HG03066 (cell line): ENCODE measurements at regions not wholly inside any gene's neighbourhood (a gene's known extent, or its start where the extent isn't known, plus 50 kb on each side); places are given as distances from the start of the nearest gene placed in this dataset.

Experiments
- ATAC-seq: cut with Tn5 transposase; IDR thresholded peaks from one replicate; pipeline ENCODE4 v1.9.1; 2021; ENCODE audit warnings: low read depth; ENCODE audit not compliant: unreplicated experiment

DNA sequence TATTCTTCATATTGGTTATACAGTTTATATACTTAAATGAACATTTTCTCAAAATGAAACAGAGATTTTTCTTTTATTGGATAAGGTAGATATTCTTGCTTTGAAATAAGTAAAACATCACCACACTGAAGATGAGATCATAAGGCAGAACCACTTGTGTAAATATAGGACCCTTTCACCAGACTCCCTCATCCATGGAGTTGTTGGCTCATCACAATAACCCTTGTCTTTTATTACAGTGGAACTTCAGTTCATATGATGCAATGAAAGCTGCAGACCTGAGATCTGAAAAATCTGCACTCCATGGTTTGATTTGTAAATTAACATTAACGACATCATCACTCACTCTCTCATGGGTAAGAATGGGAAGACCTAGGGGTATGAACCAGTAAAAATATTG, 51.9 kb upstream of the DBX2 start:
- ATAC-seq, result no peak

DNA sequence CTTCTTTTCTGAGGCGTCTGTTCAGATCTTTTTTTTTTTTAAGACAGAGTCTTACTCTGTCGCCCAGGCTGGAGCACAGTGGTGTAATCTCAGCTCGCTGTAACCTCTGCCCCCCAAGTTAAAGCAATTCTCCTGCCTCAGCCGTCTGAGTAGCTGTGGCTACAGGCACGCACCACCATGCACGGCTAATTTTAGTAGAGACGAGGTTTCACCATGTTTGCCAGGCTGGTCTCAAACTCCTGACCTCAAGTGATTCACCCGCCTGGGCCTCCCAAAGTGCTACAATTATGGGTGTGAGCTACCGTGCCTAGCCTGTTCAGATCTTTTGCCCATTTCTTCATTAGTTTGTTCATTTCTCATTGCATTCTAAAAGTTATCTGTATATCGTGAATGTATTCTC, 55.1 kb upstream of the DBX2 start:
- ATAC-seq, result no peak

DNA sequence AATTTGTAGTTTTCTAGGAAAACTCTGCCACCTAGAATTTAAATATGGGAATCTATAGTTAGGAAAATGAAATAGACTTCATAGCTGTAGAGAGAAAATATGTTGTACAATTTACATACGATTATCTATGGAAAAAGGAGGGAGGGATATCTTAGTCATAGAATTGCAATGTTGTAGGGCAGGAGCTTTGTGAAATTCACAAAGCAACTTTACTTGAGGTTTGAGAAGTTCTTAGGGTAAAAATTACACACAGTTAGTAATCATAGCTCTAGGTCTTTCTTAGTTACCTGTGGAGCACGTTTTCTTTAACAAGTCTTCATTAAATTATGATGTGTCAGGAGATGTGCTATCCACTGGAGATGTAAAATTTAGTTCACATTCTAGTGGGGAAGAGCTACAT, 61.4 kb upstream of the DBX2 start:
- no peak for ATAC-seq

DNA sequence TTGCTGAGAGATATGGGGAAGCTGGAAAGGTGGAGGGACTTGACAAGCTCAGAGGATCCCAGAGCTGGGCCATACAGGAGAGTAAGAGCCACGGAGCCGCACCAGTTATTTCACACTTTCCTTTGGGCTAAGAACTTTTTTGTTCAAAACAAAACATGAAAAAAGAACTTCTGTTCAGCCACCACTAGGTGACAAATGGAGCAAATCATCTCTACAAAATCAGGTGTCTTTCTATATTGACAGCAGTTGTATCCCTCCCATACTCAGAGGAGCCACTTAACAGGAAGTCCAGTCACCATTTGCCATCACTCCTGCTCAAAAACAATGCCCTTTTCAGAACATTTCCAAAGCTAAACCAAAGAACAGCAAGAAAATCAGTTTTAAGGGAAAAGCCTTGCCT, 70.3 kb upstream of the DBX2 start:
- no peak for ATAC-seq

DNA sequence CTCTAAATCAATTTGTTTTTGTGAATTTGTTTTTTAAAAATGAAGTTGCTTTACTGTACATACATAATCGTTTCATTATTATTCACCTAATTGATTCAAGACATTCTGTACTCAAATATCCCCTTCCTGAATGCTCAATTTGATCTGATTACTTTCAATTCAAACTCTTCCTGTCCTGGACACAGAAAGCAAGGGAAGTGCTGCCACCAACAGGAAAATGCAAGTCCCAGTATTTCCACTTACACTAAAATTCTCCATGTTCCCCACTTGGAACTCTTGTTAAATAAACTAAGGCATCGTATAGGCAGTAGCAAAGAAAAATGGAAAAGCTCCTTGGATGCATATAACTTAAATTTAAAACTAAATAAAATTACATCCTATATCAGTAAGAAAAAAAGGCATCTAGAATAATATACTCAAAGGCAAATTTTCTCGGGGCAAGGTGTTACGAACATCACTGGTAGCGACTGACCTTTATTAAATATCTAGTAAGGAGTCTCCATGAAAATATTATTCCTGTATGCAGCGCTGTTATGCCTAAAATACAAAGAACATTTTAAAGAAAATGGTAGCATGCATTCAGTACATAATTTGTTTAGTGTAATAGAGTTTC, 72.0 kb upstream of the DBX2 start:
- ATAC-seq, result no peak

DNA sequence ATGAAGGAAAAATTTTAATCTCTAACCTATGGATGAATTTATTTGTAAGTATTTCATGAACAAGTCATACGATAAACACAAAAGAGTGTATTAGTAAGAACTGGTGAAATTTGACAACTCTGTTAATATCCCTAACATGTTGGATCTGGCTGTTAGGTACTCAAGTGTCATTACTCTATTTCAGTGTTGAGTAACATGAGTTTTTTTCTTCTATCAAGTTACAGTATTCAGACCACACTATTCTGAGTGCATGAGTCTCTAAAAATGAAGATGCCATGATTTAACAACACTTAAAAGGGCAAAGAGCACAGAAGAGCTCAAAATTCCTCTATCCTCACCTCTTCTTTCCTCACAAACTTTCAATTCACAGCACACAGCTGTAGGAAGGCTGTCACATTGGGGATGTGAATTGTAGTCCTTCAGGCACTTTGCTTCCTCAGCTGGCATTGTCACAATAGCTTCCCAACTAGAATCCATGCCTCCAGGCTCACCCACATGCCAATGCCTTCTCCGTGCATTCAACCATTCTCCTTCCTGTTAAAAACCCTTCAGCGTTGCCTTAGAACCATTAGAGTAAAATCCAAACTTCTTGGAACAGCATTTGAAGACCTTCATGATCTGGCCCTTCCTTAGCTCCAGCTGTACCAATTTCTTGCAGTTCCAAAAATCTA, 73.7 kb upstream of the DBX2 start:
- ATAC-seq, result no peak

DNA sequence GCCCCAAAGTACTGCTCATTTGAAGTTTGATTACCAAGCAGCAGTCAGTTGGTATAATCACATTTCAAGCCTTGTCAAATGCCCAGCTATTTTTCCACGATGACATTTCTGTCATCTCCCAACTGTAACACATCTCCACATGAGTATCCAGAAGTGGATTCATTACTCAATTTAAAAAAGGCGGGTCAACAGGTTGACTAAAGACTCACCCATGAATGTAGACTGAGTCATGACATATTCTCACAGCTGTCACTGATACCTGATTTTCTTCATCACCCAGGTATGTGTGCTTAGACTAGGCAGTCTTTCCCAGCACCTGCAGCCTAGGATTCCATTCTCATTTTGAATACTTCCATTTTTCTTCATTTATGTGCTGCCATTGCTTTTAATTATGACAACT, 75.1 kb upstream of the DBX2 start:
- ATAC-seq, result no peak

DNA sequence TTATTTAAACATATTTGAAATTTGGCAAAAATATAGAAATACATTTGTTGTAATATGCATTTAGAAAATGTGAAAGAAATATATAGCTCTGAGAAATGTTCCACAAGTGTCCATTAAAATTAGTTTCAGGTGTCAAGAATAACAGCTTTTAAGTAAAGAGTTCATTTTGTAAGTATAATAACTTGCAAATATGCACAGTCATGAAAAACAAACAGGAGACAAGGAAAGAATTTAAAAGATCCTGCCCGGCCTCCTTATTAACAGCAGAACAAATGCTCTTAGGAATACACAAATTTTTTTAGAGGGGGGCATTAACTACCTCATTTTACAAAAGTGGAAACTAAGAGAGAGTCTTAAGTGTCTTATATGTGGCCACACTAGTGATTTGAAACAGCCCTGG, 77.7 kb upstream of the DBX2 start:
- ATAC-seq, result no peak

DNA sequence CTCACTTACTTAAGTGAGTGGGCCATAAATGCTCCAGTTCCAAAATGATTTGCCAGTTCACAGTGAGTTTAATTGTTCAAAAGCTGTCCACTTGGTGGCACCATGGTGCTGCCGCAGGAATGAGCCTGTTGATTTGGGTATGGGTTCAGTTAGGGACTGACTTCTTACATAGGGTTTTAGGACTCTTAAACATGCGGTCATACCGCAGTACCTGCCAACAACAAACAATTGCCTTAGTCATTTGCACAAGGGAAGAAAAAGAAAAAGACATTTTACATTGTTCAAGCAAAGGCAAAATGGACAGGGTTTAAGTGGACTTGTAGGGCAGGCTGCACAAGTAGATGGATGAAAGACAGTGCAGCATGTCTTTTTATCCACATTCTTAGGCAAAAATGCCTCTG, 80.0 kb upstream of the DBX2 start:
- peak; percentile 83 for ATAC-seq

DNA sequence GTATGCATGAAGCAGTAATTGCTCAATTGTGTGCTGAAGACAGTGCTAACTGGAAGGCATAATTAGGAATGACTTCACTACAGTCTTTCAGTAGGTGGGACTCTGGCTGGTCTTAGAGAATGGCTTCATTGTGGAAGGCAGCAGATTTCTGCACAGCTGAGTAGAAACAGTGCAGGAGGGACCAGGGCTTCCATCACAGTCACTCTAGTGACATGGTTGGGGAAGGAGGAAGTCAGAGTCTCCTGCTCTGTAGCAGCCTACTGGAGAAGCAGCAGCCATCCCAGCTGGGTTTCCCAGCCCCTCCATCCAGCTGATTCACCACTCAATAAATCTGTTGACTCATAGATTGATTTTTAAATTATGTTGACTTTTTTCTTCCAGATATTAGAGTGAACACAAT, 80.6 kb upstream of the DBX2 start:
- no peak for ATAC-seq

DNA sequence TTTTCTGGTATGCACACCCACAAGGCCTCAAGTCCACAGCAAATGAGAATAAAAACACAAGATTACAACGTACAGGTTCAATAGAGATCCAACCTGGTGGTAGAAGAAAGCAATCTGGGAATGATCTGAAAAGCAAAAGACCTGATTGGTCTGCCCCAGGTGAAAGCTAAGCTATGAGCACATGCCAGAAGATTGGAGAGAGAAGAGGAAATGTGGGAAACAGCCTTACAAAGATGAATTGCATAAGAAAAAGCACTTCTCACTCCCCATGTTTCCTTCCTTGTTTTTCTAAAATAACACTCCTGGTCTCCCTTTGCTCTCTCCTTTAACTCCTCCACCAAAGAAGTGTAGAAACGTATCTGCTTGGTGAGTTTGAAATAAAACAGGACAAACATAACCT, 77.3 kb upstream of the ANO6 start:
- no peak for ATAC-seq

DNA sequence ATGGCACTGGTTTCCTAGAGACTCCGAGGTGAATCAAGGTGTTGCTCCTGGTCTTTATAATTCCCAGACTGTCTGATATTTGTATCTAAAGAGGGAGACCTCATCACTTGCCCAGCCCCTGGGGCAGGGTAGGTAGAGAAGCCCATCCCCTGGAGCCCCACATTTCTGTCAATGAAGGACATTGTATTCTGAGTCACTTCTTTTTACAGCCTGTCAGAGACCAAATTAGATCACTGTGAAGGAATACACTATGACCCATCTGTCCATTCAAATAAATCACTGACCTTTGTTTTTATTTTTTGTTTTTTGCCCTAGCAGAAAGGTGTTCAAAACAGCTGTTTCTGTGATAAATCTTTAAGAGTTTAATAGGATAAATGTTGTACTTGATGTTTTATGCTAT, 67.9 kb upstream of the ANO6 start:
- no peak for ATAC-seq

DNA sequence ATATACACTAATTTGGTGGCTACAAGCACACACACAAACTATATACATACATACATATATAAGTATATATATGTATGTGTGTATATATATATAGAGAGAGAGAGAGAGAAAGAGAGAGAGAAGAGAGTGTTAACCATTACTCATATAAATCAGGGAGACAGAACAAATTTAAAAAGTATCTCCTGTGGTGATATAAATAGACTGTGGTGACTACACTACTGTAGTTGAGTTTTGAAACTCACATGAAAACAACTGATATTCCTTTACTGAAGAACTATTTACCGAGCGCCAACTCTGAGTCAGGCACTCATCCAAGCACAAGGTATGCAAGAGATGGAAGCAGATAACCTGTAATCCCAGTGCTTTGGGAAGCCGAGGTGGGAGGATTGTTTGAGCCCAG, 67.3 kb upstream of the ANO6 start:
- ATAC-seq, result no peak

DNA sequence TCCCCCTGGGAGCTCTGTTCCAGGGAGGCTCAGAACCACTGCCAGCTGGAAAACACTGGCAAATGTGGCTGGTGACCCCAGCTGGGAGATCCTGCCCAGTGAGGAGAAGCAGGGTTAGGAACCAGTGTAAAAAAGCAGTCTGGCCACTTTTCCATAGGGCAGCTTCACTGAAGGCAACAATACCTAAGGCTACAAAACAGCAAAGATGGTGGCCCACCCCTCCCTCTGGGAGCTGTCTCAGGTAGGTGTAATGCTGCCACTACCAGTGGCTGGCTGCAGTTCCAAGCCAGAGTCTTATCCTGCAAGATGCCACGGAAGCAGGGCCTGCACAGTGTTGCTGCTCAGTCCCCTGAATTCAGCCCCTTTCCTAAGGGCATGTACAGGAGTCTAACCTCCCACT, 50.6 kb upstream of the ANO6 start:
- ATAC-seq, result no peak

DNA sequence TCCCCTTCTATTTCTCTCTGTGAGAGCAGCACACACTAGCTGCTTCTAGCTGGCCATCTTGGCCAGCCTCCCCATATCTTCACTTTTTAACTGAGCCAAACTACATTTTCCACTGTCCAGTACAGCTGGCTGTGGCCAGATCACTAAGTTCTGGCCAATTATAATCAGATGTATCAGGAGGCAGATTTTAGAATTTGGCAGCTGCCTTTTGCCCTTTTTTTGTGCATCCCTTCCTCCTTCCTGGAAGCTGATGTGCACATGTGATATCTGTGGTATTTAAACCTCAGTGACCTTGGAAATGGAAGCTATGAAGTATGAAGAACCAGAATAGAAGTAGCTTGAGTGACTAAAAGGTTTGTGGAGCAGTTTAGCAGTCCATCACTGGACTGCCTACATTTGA, 49.8 kb upstream of the ANO6 start:
- ATAC-seq, result no peak
